GM18873 (cell line): ENCODE measurements at regions not wholly inside any gene's neighbourhood (a gene's known extent, or its start where the extent isn't known, plus 50 kb on each side); places are given as distances from the start of the nearest gene placed in this dataset.
"Not testable (repeated sequence)": the region's sequence is repeated elsewhere in the genome, so short reads cannot be mapped to it uniquely, and the experiment has no call there.

Source experiments
- ATAC-seq: cut with Tn5 transposase; IDR thresholded peaks from one replicate; pipeline ENCODE4 v1.9.1; 2021; ENCODE audit warnings: mild to moderate bottlenecking, moderate library complexity, moderate number of reproducible peaks; ENCODE audit not compliant: unreplicated experiment, low FRiP score

- not testable (repeated sequence) for ATAC-seq
Observed at GRCh38 chr4:115452229-115452628, 338.8 kb upstream of the NDST4 start.

DNA sequence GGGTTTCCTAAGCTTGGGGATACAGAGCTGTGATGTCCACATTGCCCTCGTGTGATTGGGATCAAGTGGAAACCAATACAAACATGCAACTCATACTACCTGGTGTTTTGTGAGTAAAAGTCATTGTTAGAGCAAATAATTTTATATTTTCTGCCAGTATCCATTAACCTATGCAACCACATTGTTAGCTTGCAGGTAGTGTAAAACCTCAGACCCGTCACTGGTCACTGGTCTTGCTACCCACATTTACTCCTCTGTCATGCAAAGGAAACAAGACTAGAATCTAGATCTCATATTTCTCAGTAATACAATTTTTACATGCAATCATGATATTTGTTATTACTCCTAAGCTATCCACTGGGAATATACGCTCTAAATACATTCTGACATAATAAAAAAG is 324.3 kb upstream of the NDST4 start:
- ATAC-seq, result no peak

DNA sequence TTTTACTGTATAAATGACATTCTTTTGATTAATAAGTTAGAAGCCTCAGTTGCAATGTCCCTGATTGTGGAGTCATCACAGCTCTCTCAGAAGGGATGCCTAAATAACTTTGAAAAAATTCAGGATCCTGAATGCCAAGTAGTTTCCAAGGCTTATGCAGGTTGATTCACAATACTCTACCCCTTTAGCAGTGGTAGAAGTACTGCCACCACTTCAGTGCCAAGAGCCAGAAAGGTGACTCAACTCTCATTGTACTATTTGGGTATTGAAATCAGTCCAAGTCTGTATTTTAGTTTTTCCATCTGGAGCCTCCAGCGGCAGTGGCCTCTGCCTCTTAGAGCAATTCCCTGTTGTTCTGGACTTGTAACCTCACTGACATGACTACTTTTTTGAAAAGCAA is 320.1 kb upstream of the NDST4 start:
- no peak for ATAC-seq

GRCh38 chr4:115430024-115430423 is 316.6 kb upstream of the NDST4 start:
- no peak for ATAC-seq

GRCh38 chr4:115428455-115428854 is 315.0 kb upstream of the NDST4 start:
- no peak for ATAC-seq

DNA sequence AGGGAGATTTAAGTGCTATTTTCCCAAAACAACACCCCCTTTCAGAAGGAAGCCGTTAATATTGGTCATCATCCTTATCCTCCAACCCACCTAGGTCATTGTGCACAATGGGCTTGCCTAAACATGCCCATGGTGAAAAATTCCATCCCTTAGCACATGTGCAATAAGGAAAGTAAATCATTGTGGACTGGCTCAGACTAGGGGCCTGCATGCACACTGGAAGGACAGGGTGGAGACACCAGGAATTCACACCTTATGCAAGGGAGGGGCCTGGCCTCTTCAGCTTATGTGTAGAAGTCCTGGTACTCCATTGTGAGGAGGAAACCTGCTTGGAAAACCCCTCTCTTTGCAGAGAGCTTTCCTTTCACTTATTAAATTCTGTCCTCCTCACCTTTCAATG is 311.4 kb upstream of the NDST4 start:
- ATAC-seq, result no peak

DNA sequence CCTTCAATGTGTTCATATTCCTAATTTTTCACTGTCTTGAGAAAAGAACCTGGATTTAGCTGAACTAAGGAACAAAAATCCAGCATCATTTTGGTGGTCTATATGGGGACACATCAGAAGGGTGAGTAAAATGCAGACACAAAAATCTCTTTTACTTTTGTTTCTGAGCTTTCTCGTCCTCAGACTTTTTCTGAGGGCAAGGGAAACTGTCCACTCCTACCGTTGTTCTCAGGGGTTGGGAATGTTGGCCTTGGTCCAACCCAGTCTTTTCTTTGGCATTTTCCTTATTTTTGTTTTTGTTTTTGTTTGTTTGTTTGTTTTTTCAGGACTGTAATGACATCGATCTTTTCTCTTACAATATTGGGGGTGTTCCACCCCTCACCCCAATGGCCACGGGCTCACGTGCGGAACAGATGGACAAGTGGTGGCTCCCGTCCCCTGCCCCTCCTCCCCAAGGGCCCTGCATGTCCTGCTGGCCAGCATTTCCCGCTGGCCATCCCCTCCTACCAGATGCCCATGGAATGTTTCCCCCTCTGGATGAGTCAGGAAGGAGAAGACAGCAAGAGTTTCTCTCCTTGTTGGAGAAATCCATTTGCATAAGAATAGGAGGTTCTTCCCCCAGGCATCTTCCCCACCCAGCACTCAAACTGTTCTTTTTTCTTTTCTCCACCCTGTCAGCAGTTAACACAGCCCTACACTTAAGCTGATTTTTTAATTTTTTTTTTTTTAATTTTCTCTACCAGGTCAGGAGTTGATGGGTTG is 305.4 kb upstream of the NDST4 start:
- ATAC-seq, result no peak

DNA sequence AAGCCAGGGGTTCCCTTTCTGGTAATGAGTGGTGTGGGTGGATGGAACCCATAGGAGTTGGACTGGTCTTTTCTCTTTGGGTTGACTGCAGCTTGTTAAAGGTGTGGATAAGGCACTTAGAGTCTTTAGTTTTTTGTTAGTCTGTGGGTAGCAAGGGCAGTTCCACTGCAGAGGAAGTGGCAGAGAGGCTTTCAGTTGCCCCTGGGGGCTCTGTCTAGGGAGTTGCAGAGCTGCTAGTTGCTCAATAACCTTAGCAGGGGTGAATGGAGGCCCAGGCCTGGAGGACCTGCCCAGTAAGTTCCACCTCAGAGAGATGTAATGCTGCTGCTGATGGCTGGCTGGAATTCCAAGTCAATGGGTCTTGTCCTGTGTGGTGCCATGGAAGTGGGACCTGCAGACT is 282.6 kb upstream of the NDST4 start:
- no peak for ATAC-seq

- no peak for ATAC-seq
Observed at GRCh38 chr4:115376866-115377265, 263.4 kb upstream of the NDST4 start.

DNA sequence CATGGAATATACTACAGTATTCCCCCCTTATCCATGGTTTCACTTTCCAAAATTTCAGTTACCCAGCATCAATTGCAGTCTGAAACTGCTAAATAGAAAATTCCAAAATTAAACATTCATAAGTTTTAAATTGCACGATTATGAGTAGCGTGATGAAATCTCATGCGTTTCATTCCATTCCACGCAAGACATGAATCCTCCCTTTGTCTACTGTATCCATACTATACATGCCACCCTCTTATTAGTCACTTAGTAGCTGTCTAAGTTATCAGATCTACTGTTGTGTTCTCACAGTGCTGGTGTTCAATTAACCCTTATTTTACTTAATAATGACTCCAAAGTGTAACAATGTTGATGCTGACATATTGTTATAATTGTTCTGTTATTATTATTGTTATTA is 261.2 kb upstream of the NDST4 start:
- no peak for ATAC-seq

- no peak for ATAC-seq
Observed at GRCh38 chr4:115370490-115370889, 257.1 kb upstream of the NDST4 start.

GRCh38 chr4:115370012-115370411 is 256.6 kb upstream of the NDST4 start:
- ATAC-seq, result no peak

DNA sequence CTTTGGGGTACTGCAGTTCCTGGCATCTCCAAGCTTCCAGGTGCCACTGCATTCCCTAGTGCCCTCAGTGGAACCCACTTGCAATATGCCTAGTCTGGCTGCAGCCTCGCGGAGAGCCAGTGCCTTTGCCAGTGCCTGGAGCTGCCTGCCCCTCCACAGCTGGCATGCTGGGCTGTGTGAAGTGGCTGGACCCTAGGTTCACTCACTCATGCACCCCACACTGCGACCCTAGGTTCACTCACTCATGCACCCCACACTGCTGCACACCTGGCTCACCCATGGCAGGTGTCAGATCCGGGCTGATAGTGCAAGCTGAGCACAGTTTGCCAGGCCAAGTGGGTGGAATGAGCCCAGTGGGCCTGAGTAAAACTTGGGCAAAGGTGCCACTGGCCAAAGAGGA is 253.0 kb upstream of the NDST4 start:
- ATAC-seq, result no peak

DNA sequence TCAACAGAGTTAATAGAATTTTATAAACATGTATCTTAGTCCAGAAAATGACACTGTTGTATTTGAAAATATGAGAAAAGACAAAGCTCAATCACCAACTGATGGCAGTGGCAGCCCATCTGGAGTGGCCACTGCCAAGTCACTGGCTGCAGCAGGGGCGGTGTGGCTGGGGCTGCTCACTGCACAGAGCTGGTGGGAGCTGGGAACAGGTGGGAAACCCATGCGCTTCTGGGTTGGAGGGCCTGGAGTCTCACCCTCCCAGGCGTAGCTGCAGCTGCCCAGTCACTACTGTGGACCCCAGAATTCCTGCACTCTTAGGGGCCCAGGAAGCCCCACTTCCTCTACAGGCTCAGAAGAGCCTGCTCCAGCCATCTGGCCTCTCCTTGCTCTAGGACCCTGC is 251.8 kb upstream of the NDST4 start:
- ATAC-seq, result no peak

DNA sequence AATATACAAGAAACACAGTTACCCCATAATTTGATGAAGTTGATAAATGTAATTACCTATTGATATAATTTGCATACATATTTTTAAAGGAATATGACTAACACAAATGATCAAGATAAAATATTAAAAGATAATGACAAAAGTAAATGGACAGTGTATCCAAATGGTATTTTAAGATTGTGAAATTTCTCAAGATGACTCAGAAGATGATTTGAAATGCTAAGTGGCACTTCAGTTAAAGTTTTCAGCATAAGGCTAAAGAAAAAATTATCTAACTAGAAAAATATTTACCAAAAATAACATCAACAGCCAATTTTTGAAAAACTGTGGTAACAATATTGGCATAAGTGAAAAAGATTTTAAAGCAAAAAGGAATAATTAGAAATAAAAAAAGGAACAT is 248.4 kb upstream of the NDST4 start:
- no peak for ATAC-seq

DNA sequence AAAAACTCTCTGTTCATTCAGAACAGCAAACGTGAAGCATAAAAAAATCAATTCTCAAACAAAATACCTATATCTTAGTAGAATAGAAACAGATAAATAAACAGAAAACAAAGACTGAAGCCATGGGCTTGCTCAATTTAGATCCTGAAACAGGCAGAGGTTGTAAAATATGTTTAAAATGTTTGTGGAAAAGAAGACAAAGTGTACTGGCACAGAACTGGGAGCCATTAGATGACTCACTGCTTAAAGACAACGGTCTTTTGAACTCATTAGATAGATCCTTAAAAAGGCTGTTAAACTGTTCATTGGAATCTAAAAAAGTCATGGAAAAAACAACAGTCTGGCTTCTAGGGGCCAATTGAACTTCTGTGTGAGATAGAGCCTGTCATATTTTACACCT is 247.0 kb upstream of the NDST4 start:
- ATAC-seq, result no peak

GRCh38 chr4:115357776-115358175 is 244.4 kb upstream of the NDST4 start:
- no peak for ATAC-seq

DNA sequence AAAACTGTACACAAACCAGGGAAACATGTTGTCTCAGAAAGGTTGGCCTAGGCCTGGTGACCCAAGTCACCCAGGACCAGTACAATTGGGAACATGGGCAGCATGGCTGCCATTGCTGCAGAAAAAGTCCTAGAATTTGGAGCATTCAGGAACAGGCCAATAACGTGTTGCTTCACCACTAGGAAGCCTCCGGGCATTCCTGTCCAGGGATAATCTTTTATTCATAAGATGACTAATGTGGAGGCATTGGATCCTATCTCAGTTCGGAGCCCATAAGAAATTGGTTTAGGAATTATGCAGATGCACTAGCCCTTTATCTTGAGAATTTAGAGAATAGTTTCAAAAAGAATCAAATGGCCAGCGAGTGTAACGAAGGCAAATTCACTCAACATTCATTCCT is 242.8 kb upstream of the NDST4 start:
- ATAC-seq, result no peak

GRCh38 chr4:115355329-115355728 is 241.9 kb upstream of the NDST4 start:
- no peak for ATAC-seq

GRCh38 chr4:115353370-115353769 is 239.9 kb upstream of the NDST4 start:
- ATAC-seq, result no peak

- no peak for ATAC-seq
Observed at GRCh38 chr4:115343171-115343570, 229.8 kb upstream of the NDST4 start.

DNA sequence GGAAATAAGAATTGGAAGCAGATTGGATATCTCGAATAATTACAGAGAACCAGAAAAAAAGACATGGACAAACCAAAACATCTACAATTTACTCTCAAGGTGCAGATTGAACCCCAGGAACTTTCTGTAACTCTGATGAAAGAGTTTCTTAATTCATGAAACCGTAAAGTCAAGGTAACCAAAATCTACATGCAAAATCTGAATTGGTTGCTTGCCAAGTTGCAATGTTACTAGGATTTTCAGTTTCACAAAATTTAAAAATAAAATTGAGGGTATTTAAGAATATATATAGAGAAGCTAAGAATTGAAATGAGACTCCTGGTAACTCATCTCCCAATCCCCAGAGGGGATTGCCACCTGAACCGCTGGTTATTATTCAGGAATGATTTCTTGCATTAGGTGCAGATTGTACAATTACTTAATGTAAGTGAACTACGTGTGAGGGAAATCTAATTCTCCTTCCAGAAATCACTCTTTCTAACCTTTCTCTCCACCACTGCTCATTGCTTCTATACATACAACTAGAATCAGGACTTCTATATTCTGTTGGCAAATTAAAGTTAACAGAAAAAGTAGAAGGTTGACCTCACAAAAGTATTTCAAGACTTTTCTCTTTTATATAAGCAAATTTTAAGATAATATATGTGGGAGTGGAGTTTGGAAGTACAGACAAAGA is 221.5 kb upstream of the NDST4 start:
- no peak for ATAC-seq
